KBM-7 (cell line): ENCODE measurements at regions not wholly inside any gene's neighbourhood (a gene's known extent, or its start where the extent isn't known, plus 50 kb on each side); places are given as distances from the start of the nearest gene placed in this dataset.
A peak's percentile ranks its signal among the peaks of the same experiment; 100 is the strongest.
"Not testable (repeated sequence)": the region's sequence is repeated elsewhere in the genome, so short reads cannot be mapped to it uniquely, and the experiment has no call there.

Source experiments
- DNase-seq: peaks from one replicate; pipeline ENCODE4 v3.0.0-alpha.2; 2015
- in situ Hi-C: fragments of 300-500 bp; cut with MboI; formaldehyde crosslinking; loops from 2 replicates; pipeline ENCODE4 v1.14.3; 2020; ENCODE audit warnings: low sequenced_read_pairs, low pct_unique_long_range_greater_than_20kb, mixed read lengths

GRCh38 chr2:16907645-16908282 lies 242.1 kb upstream of the CYRIA start:
- in situ Hi-C loops, result no loop called here
- no peak for DNase-seq

DNA sequence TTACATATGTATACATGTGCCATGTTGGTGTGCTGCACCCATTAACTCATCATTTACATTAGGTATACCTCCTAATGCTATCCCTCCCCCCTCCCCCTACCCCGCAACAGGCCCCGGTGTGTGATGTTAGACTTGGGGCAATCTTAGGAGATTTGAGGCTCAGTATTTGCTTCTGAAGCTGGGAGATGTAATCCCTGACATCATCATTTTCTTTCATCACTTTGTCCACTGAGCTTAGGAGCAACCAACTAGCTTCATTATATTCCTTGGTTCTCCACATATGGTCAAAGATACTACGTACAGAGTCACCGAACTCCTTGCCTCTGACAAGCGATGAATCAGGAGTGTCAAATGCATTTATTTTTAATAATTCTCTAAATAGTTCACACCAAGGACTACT lies 239.7 kb upstream of the CYRIA start:
- DNase-seq, in situ Hi-C loops: not testable (repeated sequence)

DNA sequence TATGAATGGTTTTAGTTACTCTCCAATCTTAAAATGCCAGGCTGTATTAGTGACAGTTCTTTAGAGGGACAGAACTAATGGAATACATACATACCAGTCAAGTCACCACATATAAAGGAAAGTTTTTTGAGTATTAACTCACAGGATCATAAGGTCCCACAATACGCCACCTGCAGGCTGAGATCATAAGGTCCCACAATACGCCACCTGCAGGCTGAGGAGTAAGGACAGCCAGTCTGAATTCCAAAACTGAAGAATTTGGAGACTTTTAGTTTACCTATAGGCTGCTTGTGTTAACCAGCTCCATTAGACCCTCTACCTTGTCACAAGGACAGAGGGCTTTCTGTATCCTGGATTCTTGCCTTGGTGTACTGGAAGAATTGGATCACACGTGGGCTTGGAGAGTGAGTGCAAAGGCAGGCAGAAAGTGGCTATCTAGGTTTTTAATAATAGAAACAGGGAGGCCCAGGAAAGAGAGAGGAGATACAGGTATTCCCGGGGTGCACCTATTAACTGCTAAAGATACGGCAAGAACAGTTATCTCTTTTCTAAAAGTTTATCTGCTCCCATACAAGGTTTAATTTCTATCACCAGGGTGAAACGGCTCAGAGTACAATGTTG lies 234.9 kb upstream of the CYRIA start:
- peak; percentile 31 for DNase-seq
- in situ Hi-C loops, result no loop called here

DNA sequence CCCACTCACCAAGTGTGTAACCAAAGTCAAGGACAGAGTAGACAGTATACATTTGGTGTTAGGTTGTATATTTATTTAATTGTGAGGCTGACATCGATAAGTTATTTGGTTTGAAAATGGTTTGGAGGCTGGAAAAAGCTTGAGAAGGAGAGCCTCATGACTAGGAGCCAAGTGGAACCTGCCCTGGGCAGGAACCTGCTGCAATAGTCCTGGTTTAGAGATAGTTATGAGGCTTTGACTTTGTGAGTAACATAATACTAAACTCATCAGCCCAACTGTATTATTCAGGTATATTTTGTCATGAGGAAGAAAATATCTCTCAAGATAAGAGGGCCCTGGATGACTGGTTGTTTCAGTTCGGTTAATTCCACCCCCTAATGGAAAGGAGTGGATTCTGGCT lies 234.3 kb upstream of the CYRIA start:
- DNase-seq, result no peak
- in situ Hi-C loops, result no loop called here

- in situ Hi-C loops, result no loop called here
- no peak for DNase-seq
These were observed 224.4 kb upstream of the CYRIA start for GRCh38 chr2:16890081-16890480.

- no peak for DNase-seq
- in situ Hi-C loops, result no loop called here
These were observed 219.4 kb upstream of the CYRIA start for GRCh38 chr2:16885027-16885426.

- in situ Hi-C loops, result no loop called here
- no peak for DNase-seq
These were observed 217.1 kb upstream of the CYRIA start for GRCh38 chr2:16882706-16883105.

- in situ Hi-C loops, result no loop called here
- no peak for DNase-seq
These were observed 215.5 kb upstream of the CYRIA start for GRCh38 chr2:16881122-16881521.

DNA sequence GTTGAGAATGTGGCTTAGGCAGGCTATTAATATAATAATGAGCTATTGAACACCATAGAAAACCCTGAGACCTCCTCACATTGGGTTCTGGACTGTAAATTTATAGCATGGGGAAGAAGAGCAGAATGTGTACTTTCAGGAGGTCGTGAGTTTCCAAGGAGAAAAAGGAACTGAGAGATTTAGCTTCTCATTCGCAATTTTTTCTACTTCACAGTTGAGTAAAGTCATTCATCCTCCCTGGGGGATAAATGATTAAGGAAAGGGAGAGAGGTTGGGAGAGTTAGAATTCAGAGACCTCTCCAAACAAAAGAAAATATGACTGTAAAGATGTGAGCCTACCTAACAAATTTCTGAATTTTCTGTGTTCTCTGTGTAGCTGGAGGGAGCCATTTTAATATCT lies 205.8 kb upstream of the CYRIA start:
- DNase-seq, result no peak
- in situ Hi-C loops, result no loop called here

GRCh38 chr2:16870491-16871076 lies 204.9 kb upstream of the CYRIA start:
- DNase-seq, result no peak
- in situ Hi-C loops, result no loop called here

- in situ Hi-C loops, result no loop called here
- DNase-seq, result no peak
These were observed 204.1 kb upstream of the CYRIA start for GRCh38 chr2:16869711-16870110.

DNA sequence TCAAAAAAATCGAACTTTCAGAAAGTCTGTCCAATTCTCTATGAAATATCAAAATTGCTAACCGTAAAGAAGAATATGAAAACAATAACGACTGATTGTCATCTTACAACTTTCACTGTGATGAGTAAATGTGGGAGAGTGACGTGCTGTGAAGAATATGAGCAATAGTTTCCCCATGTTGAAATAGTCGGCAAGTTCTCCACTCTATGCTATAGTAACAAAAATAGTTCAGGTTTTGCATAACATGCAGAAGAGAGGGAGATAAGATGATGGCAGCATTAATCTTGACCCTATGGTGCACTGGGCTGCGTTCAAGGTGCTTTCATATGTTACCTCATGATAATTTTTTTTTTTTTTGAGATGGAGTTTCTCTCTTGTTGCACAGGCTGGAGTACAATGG lies 196.8 kb upstream of the CYRIA start:
- in situ Hi-C loops, result no loop called here
- no peak for DNase-seq

GRCh38 chr2:16861530-16861929 lies 195.9 kb upstream of the CYRIA start:
- in situ Hi-C loops, result no loop called here
- DNase-seq, result no peak

DNA sequence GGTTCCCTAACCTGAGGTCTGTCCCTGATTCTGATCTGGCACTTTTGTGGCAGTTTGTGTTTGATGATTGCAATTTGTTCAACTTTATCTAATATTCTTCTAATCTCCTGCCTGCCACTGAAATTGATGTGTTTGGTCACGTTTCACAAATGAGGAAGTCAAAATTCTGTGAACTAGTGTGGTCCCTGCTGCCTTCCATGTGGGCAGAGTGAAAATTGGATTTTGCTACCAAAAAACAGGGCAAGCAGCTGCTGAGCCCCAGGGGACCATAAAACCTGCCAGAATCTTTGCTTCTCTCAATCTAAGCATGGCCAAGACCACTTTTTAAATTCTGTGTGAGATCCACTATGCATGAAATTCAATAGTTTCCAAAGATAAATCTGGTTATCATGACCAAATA lies 195.5 kb upstream of the CYRIA start:
- peak; percentile 2 for DNase-seq
- in situ Hi-C loops, result no loop called here

DNA sequence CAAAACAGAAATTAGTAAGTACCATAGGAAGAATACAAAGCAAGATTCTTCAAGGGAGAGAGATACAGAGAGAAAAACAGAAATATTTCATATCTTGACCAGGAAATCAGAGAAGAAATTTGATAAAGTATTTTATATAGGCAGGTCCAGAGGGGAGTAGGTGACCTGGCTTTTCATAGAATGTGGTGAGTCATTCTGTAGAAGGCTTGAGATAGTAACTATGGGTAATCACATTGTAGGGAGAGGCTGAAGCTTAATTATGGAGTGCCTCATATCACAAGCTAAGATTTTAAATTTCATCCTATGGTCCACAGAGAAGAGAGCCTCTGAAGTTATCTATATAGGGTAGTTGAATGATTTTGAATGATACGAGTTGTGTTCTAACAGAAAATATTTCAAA lies 195.0 kb upstream of the CYRIA start:
- DNase-seq, result no peak
- in situ Hi-C loops, result no loop called here

DNA sequence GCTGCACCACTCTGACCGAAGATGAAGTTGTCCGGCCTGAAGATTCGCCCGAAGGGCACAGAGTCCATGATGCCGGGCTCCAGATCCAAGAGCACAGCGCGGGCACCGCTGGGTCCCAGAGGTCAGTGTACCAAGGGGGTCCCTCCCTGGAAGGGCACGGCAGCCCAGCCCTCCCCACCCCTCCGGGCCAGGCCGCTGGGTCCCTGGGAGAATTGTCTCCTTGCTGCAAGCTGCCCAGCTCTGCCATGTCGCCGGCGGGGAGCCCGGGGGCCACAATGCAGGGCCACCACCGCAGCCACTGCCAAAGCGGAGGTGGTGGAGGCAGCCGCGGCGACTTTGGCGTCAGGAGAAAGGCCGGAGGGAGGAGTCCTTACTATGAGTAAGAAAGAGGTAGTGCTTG lies 189.5 kb upstream of the CYRIA start:
- in situ Hi-C loops, result no loop called here
- DNase-seq, result no peak

DNA sequence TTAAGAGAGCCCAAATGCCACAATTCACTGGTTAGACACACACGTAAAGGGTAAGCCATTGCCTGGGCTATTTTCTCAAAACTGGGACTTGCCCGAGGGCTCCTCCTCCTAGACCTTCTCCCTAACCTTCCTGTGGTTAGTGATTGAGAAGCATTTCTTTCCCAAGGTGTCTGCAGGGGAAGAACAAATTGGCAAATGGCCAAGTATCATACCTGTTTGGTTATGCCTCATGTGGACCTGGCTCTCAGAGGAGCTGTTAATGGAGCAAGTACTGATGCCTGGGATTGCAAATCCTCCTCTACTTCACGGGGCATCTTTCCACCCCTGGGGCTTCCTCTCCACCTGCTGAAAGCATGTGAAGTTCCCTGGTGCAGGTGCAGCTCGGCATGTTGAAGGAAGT lies 187.5 kb upstream of the CYRIA start:
- in situ Hi-C loops, result no loop called here

GRCh38 chr2:16852651-16853050 lies 187.0 kb upstream of the CYRIA start:
- DNase-seq, result no peak
- in situ Hi-C loops, result no loop called here

More for the DNA sequence above, 187.5 kb upstream of the CYRIA start:
- DNase-seq, result no peak

GRCh38 chr2:16851126-16851525 lies 185.5 kb upstream of the CYRIA start:
- no peak for DNase-seq
- in situ Hi-C loops, result no loop called here

GRCh38 chr2:16840496-16841172 lies 175.0 kb upstream of the CYRIA start:
- no peak for DNase-seq
- in situ Hi-C loops, result no loop called here
